GM23338 (cell line): ENCODE measurements at regions not wholly inside any gene's neighbourhood (a gene's known extent, or its start where the extent isn't known, plus 50 kb on each side); places are given as distances from the start of the nearest gene placed in this dataset.

ENCODE experiments used
- CREB1 ChIP-seq: fragments of 250-450 bp; sonication (Bioruptor Pico); IDR thresholded peaks from 2 replicates; pipeline ENCODE4 v1.5.0; 2020; ENCODE audit warnings: low read depth, mild to moderate bottlenecking, moderate library complexity
- EZH2phosphoT487 ChIP-seq: fragments of 200-600 bp; sonication (generic); IDR thresholded peaks from one replicate; pipeline ENCODE4 v1.8.1; 2018; ENCODE audit warnings: antibody characterized with exemption; ENCODE audit not compliant: unreplicated experiment
- JUNB ChIP-seq: IDR thresholded peaks from one replicate; pipeline ENCODE4 v1.6.1; 2016; ENCODE audit warnings: antibody characterized with exemption; ENCODE audit not compliant: unreplicated experiment
- TF ChIP-seq, protein P1 (sequence below), 2 experiments: fragments of 200-600 bp in 1 of 2; sonication (generic) in 1 of 2; conservative IDR thresholded peaks; 2 replicates each; pipeline versions ENCODE4 v1.5.1 to v1.6.1; 2016 to 2017; ENCODE audit warnings: antibody characterized with exemption in 2 of 2, low read depth in 2 of 2, mild to moderate bottlenecking in 2 of 2, moderate library complexity in 1 of 2

GRCh38 chr12:19044891-19045290 is 84.6 kb upstream of the PLEKHA5 start:
- TF ChIP-seq, protein P1, sequence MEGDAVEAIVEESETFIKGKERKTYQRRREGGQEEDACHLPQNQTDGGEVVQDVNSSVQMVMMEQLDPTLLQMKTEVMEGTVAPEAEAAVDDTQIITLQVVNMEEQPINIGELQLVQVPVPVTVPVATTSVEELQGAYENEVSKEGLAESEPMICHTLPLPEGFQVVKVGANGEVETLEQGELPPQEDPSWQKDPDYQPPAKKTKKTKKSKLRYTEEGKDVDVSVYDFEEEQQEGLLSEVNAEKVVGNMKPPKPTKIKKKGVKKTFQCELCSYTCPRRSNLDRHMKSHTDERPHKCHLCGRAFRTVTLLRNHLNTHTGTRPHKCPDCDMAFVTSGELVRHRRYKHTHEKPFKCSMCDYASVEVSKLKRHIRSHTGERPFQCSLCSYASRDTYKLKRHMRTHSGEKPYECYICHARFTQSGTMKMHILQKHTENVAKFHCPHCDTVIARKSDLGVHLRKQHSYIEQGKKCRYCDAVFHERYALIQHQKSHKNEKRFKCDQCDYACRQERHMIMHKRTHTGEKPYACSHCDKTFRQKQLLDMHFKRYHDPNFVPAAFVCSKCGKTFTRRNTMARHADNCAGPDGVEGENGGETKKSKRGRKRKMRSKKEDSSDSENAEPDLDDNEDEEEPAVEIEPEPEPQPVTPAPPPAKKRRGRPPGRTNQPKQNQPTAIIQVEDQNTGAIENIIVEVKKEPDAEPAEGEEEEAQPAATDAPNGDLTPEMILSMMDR (conservative IDR thresholded peaks at IDR 0.05; ENCODE audit: low read depth in 2 of 2) = no peak
- TF ChIP-seq JUNB = no peak
- TF ChIP-seq CREB1 (CRISPR knock-in tag) = no peak
- no peak for TF ChIP-seq EZH2phosphoT487
